ENCODE measurements at regions not wholly inside any gene's neighbourhood (a gene's known extent, or its start where the extent isn't known, plus 50 kb on each side); places are given as distances from the start of the nearest gene placed in this dataset.

- TF ChIP-seq POLR2AphosphoS5 (IDR thresholded peaks at IDR 0.05), result no peak
- no peak for TF ChIP-seq EP300 (IDR thresholded peaks at IDR 0.05)
- TF ChIP-seq POLR2A (IDR thresholded peaks at IDR 0.05), result no peak
- no peak for TF ChIP-seq CTCF (IDR thresholded peaks at IDR 0.05)
- WGBS, 2 donors (ENCODE audit: low coverage in 1 of 2), result 85 to 93% methylated on average over 4 to 7 of the region's 7 CpGs
- Histone ChIP-seq H3K27me3 (no peaks in the 10 kb centered on the region), H3K9me3 (no peaks in the 10 kb centered on the region), H3K27ac (no peak overlapping the region), H3K4me1 (peaks cover 0 to 11% (median 4%) of the 10 kb centered on the region in 3 donors), H3K36me3 (no peaks in the 10 kb centered on the region), H3K4me3 (no peak overlapping the region)
- ATAC-seq, result no peak
Observed at GRCh38 chr1:234902774-234903547, 225.7 kb downstream of the TOMM20 start.

- 68 to 78% methylated on average over 8 to 9 of the region's 10 CpGs for WGBS, 2 donors (ENCODE audit: low coverage in 1 of 2)
- TF ChIP-seq POLR2AphosphoS5 (IDR thresholded peaks at IDR 0.05), result no peak
- no peak for TF ChIP-seq EP300 (IDR thresholded peaks at IDR 0.05)
- Histone ChIP-seq H3K36me3 (no peaks in the 10 kb centered on the region), H3K27ac (no peak overlapping the region), H3K4me1 (peaks cover 0 to 11% (median 4%) of the 10 kb centered on the region in 3 donors), H3K27me3 (no peaks in the 10 kb centered on the region), H3K4me3 (no peak overlapping the region), H3K9me3 (no peaks in the 10 kb centered on the region)
- ATAC-seq, result no peak
Observed at GRCh38 chr1:234901491-234902049, 227.1 kb downstream of the TOMM20 start.

- ATAC-seq, result no peak
- WGBS, 2 donors (ENCODE audit: low coverage in 1 of 2), result 88% methylated on average over 1 to 2 of the region's 3 CpGs
Observed at GRCh38 chr1:234900595-234900994, 228.0 kb downstream of the TOMM20 start.

DNA sequence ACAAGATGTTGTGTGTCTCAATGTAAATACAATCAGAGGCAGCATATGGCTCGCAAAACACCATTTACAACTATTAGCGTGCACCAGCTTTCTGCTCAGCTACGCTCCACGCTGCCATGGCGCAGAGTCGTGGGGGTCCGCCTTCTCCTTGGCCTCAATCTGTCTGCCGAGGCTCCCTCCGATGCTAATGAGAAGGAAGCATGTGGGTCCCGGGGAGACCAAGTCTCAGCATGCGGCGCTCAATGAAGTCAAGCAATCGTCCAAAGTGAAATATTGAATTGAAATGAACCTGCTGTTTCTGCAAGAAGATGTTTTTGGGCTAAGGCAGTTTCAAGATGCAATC, 228.9 kb downstream of the TOMM20 start:
- ATAC-seq, result no peak
- Histone ChIP-seq H3K36me3 (no peaks in the 10 kb centered on the region), H3K27ac (no peak overlapping the region), H3K4me3 (no peak overlapping the region), H3K9me3 (no peaks in the 10 kb centered on the region), H3K27me3 (no peaks in the 10 kb centered on the region), H3K4me1 (peaks cover 0 to 11% (median 4%) of the 10 kb centered on the region in 3 donors)
- TF ChIP-seq POLR2A (IDR thresholded peaks at IDR 0.05), result no peak
- TF ChIP-seq EP300 (IDR thresholded peaks at IDR 0.05), result no peak
- no peak for TF ChIP-seq CTCF (IDR thresholded peaks at IDR 0.05)
- TF ChIP-seq POLR2AphosphoS5 (IDR thresholded peaks at IDR 0.05), result no peak
- 70 to 88% methylated on average over 3 to 9 of the region's 13 CpGs for WGBS, 2 donors (ENCODE audit: low coverage in 1 of 2)

More at GRCh38 chr1:234900595-234900994, 228.0 kb downstream of the TOMM20 start:
- no peak for TF ChIP-seq CTCF (IDR thresholded peaks at IDR 0.05)
- TF ChIP-seq POLR2AphosphoS5 (IDR thresholded peaks at IDR 0.05), result no peak
- no peak for TF ChIP-seq EP300 (IDR thresholded peaks at IDR 0.05)
- no peak for TF ChIP-seq POLR2A (IDR thresholded peaks at IDR 0.05)
- no peak overlapping the region for H3K4me3 ChIP-seq
- H3K9me3 ChIP-seq, result no peaks in the 10 kb centered on the region
- H3K36me3 ChIP-seq, result no peaks in the 10 kb centered on the region
- no peak overlapping the region for H3K27ac ChIP-seq
- H3K27me3 ChIP-seq, result no peaks in the 10 kb centered on the region
- peaks cover 0 to 11% (median 4%) of the 10 kb centered on the region in 3 donors for H3K4me1 ChIP-seq

DNA sequence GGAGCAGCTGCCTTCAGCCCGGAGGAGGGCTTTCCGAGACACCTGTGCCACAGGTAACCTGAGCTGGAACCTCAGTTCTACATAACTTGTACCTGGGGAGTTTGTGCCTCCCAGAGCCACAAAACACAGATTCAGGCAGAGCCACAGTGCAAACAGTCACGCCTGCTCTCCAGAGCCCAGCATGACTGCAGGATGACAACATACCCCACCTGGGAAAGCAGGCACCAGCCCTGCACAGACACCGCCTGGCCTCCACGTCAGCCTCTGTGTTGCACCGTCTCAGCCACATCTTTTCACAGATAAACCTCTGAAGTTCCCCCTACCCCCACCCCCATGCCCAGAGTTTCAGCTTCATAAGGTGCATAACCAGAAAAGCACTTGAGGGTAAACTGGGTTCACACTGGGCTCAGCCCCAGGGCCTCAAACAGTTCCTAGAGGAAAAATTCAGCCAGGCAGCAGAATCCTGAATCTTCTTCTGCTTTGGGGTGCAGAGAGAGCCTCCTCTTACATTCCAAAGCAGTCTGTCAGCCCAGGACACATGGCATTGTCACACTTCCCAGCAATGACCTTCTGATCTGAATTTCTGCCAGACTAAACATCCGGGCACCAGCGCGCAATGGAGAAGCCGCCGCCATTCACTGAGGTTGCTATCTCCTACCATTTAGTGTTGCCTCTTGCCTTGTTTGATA, 229.5 kb downstream of the TOMM20 start:
- no peak for ATAC-seq
- Histone ChIP-seq H3K27me3 (no peaks in the 10 kb centered on the region), H3K27ac (no peak overlapping the region), H3K4me1 (peaks cover 0 to 11% (median 4%) of the 10 kb centered on the region in 3 donors), H3K4me3 (no peak overlapping the region), H3K9me3 (no peaks in the 10 kb centered on the region), H3K36me3 (no peaks in the 10 kb centered on the region)
- TF ChIP-seq CTCF (IDR thresholded peaks at IDR 0.05) (no peak), POLR2A (IDR thresholded peaks at IDR 0.05) (no peak), POLR2AphosphoS5 (IDR thresholded peaks at IDR 0.05) (no peak), EP300 (IDR thresholded peaks at IDR 0.05) (no peak)
- WGBS, 2 donors (ENCODE audit: low coverage in 1 of 2), result 51 to 70% methylated on average over 8 of the region's 11 CpGs
